ENCODE measurements at regions not wholly inside any gene's neighbourhood (a gene's known extent, or its start where the extent isn't known, plus 50 kb on each side); places are given as distances from the start of the nearest gene placed in this dataset.

GRCh38 chr5:167918813-167919483 lies 372.5 kb upstream of the WWC1 start:
- TF ChIP-seq, protein P1, sequence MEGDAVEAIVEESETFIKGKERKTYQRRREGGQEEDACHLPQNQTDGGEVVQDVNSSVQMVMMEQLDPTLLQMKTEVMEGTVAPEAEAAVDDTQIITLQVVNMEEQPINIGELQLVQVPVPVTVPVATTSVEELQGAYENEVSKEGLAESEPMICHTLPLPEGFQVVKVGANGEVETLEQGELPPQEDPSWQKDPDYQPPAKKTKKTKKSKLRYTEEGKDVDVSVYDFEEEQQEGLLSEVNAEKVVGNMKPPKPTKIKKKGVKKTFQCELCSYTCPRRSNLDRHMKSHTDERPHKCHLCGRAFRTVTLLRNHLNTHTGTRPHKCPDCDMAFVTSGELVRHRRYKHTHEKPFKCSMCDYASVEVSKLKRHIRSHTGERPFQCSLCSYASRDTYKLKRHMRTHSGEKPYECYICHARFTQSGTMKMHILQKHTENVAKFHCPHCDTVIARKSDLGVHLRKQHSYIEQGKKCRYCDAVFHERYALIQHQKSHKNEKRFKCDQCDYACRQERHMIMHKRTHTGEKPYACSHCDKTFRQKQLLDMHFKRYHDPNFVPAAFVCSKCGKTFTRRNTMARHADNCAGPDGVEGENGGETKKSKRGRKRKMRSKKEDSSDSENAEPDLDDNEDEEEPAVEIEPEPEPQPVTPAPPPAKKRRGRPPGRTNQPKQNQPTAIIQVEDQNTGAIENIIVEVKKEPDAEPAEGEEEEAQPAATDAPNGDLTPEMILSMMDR (conservative IDR thresholded peaks at IDR 0.05; ENCODE audit: low read length): no peak
- no peak for TF ChIP-seq EZH2phosphoT487 (IDR thresholded peaks at IDR 0.05; ENCODE audit: borderline replicate concordance, low read depth, low read length)
